ENCODE measurements at regions not wholly inside any gene's neighbourhood (a gene's known extent, or its start where the extent isn't known, plus 50 kb on each side); places are given as distances from the start of the nearest gene placed in this dataset.

DNA sequence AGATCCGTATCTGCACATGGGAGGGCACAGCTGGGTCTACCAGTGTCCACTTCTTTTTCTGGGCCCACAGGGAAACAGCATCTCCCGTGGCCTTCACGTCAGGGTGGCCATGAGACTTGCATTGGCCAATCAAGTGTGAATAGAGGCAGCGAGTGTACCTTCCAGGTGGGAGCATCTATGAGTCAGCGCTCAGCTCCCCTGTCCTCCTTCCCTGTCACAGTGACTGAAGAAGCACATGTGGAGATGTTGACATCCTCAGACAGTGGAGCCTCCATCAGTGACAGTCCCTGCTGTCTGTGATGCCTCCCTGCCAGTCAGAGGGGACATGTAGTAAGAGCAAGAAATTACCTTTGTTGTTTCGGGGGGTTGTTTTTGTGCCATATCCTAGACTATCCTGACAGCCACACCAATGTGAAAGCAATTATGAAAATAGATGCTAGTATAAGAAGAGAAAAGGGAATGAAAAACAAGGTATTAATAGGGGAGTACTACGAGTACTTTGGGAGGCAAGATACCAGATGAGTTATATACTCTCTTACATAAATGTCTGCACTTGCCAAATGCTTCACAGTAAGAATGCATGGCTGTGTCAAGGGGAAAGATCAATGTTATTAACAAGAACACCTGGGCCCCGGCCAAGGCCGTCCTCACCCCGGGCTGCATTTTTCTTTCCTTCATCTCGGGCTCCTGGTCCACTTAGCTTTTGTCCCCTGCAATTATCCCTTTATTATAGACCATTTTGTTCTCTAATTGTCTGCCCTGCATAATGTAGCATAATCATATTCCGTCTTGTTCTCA is 86.0 kb downstream of the MATN1 start:
- 55 to 60% methylated on average over 12 of the region's 12 CpGs for WGBS, 2 donors
- no peaks in the 10 kb centered on the region for H3K9me3 ChIP-seq
- ATAC-seq: peak in 3 of 8 donors; percentile 27 to 72 (median 48)

DNA sequence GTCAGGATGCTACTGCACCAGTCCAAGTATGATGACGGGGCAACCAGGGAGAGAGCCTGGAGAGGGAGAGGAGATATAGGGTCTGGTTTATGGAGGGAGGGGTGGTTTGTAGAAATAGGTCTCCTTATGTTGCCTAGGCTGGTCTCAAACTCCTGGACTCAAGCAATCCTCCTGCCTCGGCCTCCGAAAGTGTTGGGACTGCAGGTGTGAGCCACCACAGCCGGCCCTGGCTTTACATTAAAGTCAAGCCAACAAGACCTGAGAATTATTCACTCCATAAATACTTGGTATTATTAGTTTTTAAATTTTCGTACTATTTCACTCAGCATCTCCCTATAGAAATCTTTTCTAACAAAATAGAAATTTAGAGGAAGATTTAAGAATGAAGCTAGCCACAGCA is 86.8 kb downstream of the MATN1 start:
- WGBS, 2 donors: 87 to 88% methylated on average over 5 of the region's 5 CpGs
- DNase-seq: no peak
- no peak overlapping the region for H3K27ac ChIP-seq
- no peak for ATAC-seq
- H3K36me3 ChIP-seq: no peaks in the 10 kb centered on the region
- intact Hi-C loops (cut with DNase I): loop anchor here in 2 of 10 donors (5.0 kb wide), 2 partner anchors 109 to 114 kb away; no protein-coding TSS in a partner anchor
- TF ChIP-seq, protein P1, sequence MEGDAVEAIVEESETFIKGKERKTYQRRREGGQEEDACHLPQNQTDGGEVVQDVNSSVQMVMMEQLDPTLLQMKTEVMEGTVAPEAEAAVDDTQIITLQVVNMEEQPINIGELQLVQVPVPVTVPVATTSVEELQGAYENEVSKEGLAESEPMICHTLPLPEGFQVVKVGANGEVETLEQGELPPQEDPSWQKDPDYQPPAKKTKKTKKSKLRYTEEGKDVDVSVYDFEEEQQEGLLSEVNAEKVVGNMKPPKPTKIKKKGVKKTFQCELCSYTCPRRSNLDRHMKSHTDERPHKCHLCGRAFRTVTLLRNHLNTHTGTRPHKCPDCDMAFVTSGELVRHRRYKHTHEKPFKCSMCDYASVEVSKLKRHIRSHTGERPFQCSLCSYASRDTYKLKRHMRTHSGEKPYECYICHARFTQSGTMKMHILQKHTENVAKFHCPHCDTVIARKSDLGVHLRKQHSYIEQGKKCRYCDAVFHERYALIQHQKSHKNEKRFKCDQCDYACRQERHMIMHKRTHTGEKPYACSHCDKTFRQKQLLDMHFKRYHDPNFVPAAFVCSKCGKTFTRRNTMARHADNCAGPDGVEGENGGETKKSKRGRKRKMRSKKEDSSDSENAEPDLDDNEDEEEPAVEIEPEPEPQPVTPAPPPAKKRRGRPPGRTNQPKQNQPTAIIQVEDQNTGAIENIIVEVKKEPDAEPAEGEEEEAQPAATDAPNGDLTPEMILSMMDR (IDR thresholded peaks at IDR 0.05): no peak
- H3K27me3 ChIP-seq: peaks cover 0 to 8% (median 0%) of the 10 kb centered on the region in 7 donors
- H3K4me1 ChIP-seq: peaks cover 0 to 13% (median 4%) of the 10 kb centered on the region in 9 donors
- H3K4me3 ChIP-seq: no peak overlapping the region
- H3K9me3 ChIP-seq: no peaks in the 10 kb centered on the region

More for the DNA sequence above, 86.0 kb downstream of the MATN1 start:
- intact Hi-C loops (cut with DNase I): loop anchor here in 2 of 10 donors (5.0 kb wide), 2 partner anchors 110 to 115 kb away; no protein-coding TSS in a partner anchor
- no peak overlapping the region for H3K4me3 ChIP-seq
- no peaks in the 10 kb centered on the region for H3K36me3 ChIP-seq
- TF ChIP-seq, protein P1 (IDR thresholded peaks at IDR 0.05): no peak
- peaks cover 0 to 13% (median 4%) of the 10 kb centered on the region in 9 donors for H3K4me1 ChIP-seq
- H3K27me3 ChIP-seq: peaks cover 0 to 13% (median 4%) of the 10 kb centered on the region in 7 donors
- H3K27ac ChIP-seq: peak overlapping the region in 1 of 10 donors; percentile 40
- DNase-seq: no peak

DNA sequence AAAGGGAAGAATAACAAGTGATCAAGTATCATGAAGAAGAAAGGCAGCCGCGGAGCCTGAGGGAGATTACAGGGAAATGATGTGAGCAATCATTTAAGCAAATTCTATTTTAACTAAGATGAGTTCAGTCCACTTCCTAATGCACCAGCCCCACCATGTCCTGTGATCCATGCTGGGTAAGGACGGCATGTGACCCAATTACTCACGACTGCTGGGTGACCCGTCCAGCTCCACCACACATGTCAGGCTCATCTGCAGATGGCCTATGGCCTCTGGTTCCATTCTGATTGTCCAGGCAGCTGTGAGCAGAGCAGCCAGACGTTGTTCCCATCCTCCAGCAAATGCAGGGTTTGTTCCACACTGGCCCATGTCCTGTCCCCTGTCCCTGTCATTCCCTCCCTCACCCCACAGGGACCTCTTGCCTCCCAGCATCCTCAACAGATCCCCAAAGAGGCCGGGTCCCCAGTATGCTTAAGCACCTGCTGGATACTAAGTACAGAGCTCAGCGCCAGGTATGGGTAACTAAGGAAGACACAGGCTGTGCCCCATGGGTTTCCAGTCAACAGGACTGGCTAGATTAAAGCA is 87.9 kb downstream of the MATN1 start:
- Histone ChIP-seq H3K36me3 (no peaks in the 10 kb centered on the region), H3K9me3 (no peaks in the 10 kb centered on the region), H3K4me1 (peaks cover 0 to 13% (median 4%) of the 10 kb centered on the region in 9 donors), H3K27me3 (peaks cover 0 to 7% (median 0%) of the 10 kb centered on the region in 7 donors), H3K4me3 (no peak overlapping the region), H3K27ac (no peak overlapping the region)
- intact Hi-C loops (cut with DNase I): loop anchor here in 2 of 10 donors (5.0 kb wide), 2 partner anchors 108 to 113 kb away; no protein-coding TSS in a partner anchor
- WGBS, 2 donors: 65 to 66% methylated on average over 8 of the region's 8 CpGs
- TF ChIP-seq, protein P1 (IDR thresholded peaks at IDR 0.05): no peak
- DNase-seq (no peak), ATAC-seq (no peak)

DNA sequence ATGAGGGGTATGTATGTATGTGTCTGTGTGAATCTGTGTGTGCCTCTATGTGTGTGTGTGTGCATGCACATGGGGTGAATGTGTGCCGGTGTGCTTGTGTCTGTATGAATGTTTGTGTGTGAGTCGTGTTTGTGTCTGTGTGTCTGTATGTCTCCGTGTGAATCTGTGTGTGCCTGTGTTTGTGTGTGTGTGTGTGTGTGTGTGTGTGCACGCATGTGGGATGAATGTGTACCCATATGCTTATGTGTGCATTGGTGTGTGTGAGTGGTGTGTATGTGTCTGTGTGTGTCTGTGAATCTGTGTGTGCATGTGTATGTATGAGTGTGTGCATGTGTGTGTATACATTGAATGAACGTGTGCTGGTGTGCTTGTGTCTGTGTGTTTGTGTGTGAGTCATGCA is 88.9 kb downstream of the MATN1 start:
- WGBS, 2 donors: 90 to 96% methylated on average over 5 of the region's 5 CpGs
- peaks cover 0 to 13% (median 4%) of the 10 kb centered on the region in 9 donors for H3K4me1 ChIP-seq
- TF ChIP-seq, protein P1 (IDR thresholded peaks at IDR 0.05): no peak
- no peaks in the 10 kb centered on the region for H3K9me3 ChIP-seq
- DNase-seq: no peak
- H3K36me3 ChIP-seq: no peaks in the 10 kb centered on the region
- ATAC-seq: no peak
- intact Hi-C loops (cut with DNase I): no loop called here
- H3K27ac ChIP-seq: no peak overlapping the region
- H3K4me3 ChIP-seq: no peak overlapping the region
- H3K27me3 ChIP-seq: peaks cover 0 to 4% (median under 1%) of the 10 kb centered on the region in 7 donors

All from heart right ventricle (tissue), 16 donors.